GM23338 (cell line): ENCODE measurements at regions not wholly inside any gene's neighbourhood (a gene's known extent, or its start where the extent isn't known, plus 50 kb on each side); places are given as distances from the start of the nearest gene placed in this dataset.

Experiments
- CREB1 ChIP-seq: fragments of 250-450 bp; sonication (Bioruptor Pico); IDR thresholded peaks from 2 replicates; pipeline ENCODE4 v1.5.0; 2020; ENCODE audit warnings: low read depth, mild to moderate bottlenecking, moderate library complexity
- CTCF ChIP-seq, 2 experiments: fragments of 200-600 bp in 1 of 2; sonication (generic) in 1 of 2; conservative IDR thresholded peaks; 2 replicates each; pipeline versions ENCODE4 v1.5.1 to v1.6.1; 2016 to 2017; ENCODE audit warnings: antibody characterized with exemption in 2 of 2, low read depth in 2 of 2, mild to moderate bottlenecking in 2 of 2, moderate library complexity in 1 of 2
- EZH2 ChIP-seq: fragments of 200-600 bp; sonication (generic); IDR thresholded peaks from one replicate; pipeline ENCODE4 v1.8.0; 2017; ENCODE audit warnings: antibody characterized with exemption, mild to moderate bottlenecking, low read depth; ENCODE audit not compliant: unreplicated experiment
- EZH2phosphoT487 ChIP-seq: fragments of 200-600 bp; sonication (generic); IDR thresholded peaks from one replicate; pipeline ENCODE4 v1.8.1; 2018; ENCODE audit warnings: antibody characterized with exemption; ENCODE audit not compliant: unreplicated experiment
- JUNB ChIP-seq: IDR thresholded peaks from one replicate; pipeline ENCODE4 v1.6.1; 2016; ENCODE audit warnings: antibody characterized with exemption; ENCODE audit not compliant: unreplicated experiment
- NANOG ChIP-seq: IDR thresholded peaks from 2 replicates; pipeline ENCODE4 v1.6.1; 2016; ENCODE audit warnings: antibody characterized with exemption, borderline replicate concordance
- POLR2AphosphoS5 ChIP-seq: IDR thresholded peaks from 2 replicates; pipeline ENCODE4 v1.6.1; 2016; ENCODE audit warnings: antibody characterized with exemption, low read depth
- ZNF114 ChIP-seq: fragments of 250-450 bp; sonication (Bioruptor Pico); IDR thresholded peaks from 2 replicates; pipeline ENCODE4 v1.5.0; 2020; ENCODE audit warnings: mild to moderate bottlenecking, moderate library complexity
- ZNF331 ChIP-seq: fragments of 250-450 bp; sonication (Bioruptor Pico); IDR thresholded peaks from 2 replicates; pipeline ENCODE4 v1.5.0; 2020; ENCODE audit warnings: low read depth, mild to moderate bottlenecking, moderate library complexity
- ZNF462 ChIP-seq: fragments of 250-450 bp; sonication (Bioruptor Pico); IDR thresholded peaks from 2 replicates; pipeline ENCODE4 v1.5.0; 2020; ENCODE audit warnings: mild to moderate bottlenecking, moderate library complexity
- TF ChIP-seq, protein P1 (sequence below): IDR thresholded peaks from one replicate; pipeline ENCODE4 v1.6.1; 2018; ENCODE audit warnings: antibody characterized with exemption; ENCODE audit not compliant: unreplicated experiment
- TF ChIP-seq, protein P2 (sequence below): IDR thresholded peaks from 2 replicates; pipeline ENCODE4 v1.6.1; 2016; ENCODE audit warnings: antibody characterized with exemption

- TF ChIP-seq CTCF (conservative IDR thresholded peaks at IDR 0.05; ENCODE audit: low read depth in 2 of 2) = no peak
- no peak for TF ChIP-seq ZNF331 (CRISPR knock-in tag)
- no peak for TF ChIP-seq EZH2
- TF ChIP-seq POLR2AphosphoS5 = no peak
- TF ChIP-seq EZH2phosphoT487 = no peak
- TF ChIP-seq JUNB = no peak
- no peak for TF ChIP-seq NANOG
- TF ChIP-seq CREB1 (CRISPR knock-in tag) = no peak
- no peak for TF ChIP-seq ZNF114 (CRISPR knock-in tag)
- TF ChIP-seq, protein P1, sequence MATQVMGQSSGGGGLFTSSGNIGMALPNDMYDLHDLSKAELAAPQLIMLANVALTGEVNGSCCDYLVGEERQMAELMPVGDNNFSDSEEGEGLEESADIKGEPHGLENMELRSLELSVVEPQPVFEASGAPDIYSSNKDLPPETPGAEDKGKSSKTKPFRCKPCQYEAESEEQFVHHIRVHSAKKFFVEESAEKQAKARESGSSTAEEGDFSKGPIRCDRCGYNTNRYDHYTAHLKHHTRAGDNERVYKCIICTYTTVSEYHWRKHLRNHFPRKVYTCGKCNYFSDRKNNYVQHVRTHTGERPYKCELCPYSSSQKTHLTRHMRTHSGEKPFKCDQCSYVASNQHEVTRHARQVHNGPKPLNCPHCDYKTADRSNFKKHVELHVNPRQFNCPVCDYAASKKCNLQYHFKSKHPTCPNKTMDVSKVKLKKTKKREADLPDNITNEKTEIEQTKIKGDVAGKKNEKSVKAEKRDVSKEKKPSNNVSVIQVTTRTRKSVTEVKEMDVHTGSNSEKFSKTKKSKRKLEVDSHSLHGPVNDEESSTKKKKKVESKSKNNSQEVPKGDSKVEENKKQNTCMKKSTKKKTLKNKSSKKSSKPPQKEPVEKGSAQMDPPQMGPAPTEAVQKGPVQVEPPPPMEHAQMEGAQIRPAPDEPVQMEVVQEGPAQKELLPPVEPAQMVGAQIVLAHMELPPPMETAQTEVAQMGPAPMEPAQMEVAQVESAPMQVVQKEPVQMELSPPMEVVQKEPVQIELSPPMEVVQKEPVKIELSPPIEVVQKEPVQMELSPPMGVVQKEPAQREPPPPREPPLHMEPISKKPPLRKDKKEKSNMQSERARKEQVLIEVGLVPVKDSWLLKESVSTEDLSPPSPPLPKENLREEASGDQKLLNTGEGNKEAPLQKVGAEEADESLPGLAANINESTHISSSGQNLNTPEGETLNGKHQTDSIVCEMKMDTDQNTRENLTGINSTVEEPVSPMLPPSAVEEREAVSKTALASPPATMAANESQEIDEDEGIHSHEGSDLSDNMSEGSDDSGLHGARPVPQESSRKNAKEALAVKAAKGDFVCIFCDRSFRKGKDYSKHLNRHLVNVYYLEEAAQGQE = no peak
- TF ChIP-seq, protein P2, sequence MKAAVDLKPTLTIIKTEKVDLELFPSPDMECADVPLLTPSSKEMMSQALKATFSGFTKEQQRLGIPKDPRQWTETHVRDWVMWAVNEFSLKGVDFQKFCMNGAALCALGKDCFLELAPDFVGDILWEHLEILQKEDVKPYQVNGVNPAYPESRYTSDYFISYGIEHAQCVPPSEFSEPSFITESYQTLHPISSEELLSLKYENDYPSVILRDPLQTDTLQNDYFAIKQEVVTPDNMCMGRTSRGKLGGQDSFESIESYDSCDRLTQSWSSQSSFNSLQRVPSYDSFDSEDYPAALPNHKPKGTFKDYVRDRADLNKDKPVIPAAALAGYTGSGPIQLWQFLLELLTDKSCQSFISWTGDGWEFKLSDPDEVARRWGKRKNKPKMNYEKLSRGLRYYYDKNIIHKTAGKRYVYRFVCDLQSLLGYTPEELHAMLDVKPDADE = no peak
- TF ChIP-seq ZNF462 = no peak
These were observed 344.0 kb downstream of the KCTD12 start for GRCh38 chr13:76542176-76542575.
